Adrenal gland (tissue), 5 donors: ENCODE measurements at regions not wholly inside any gene's neighbourhood (a gene's known extent, or its start where the extent isn't known, plus 50 kb on each side); places are given as distances from the start of the nearest gene placed in this dataset.
"Not testable (repeated sequence)": the region's sequence is repeated elsewhere in the genome, so short reads cannot be mapped to it uniquely, and the experiment has no call there.

Experiments
- POLR2A ChIP-seq, 2 donors: fragments of 450-650 bp; IDR thresholded peaks; one replicate each; pipeline ENCODE4 v1.6.1; 2017; ENCODE audit warnings: antibody characterized with exemption in 2 of 2, mild to moderate bottlenecking in 2 of 2, moderate library complexity in 1 of 2
- TF ChIP-seq, protein P1 (sequence below), 6 experiments: fragments of 450-650 bp in 4 of 6; fragments of 200-600 bp in 2 of 6; sonication (generic) in 1 of 6; IDR thresholded peaks; 1 replicate in 5 of 6; 2 replicates in 1 of 6; pipeline versions ENCODE4 v1.5.1 to v1.8.0; 2016 to 2021; ENCODE audit warnings: antibody characterized with exemption in 6 of 6, mild to moderate bottlenecking in 2 of 6, moderate library complexity in 1 of 6
- donor health status: DM: no; HTN: no; CAD: no.

DNA sequence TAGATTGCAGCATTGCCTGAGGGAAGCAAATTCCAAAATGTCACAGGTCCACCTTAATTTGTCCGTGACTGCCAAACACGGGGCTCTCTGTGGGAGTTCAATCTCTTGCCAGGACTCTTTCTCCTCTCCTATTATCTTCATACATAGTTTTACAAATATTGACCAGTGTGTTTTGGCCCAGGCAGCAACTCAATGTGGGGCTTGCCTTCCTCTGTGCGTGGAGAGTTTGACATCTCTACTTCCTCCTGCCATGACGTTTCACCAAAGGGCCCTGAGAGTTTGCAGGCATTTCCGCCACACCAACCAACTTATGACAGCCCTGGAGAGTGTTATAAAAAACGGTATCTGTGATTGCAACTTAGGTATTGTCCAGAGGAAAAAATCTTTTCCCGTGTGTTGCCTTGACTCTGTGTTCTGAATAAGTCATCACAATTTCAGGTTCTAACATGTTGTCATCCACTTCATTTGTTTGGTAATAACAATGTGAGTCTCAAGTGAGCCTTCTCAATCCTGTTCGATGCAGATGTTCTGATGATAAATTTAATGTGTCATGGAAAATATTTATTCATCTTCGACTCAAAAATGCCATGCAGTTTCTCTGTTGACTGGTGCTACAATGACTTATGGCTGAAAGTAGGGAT lies 106.0 kb downstream of the PWWP3B start:
- TF ChIP-seq, protein P1, sequence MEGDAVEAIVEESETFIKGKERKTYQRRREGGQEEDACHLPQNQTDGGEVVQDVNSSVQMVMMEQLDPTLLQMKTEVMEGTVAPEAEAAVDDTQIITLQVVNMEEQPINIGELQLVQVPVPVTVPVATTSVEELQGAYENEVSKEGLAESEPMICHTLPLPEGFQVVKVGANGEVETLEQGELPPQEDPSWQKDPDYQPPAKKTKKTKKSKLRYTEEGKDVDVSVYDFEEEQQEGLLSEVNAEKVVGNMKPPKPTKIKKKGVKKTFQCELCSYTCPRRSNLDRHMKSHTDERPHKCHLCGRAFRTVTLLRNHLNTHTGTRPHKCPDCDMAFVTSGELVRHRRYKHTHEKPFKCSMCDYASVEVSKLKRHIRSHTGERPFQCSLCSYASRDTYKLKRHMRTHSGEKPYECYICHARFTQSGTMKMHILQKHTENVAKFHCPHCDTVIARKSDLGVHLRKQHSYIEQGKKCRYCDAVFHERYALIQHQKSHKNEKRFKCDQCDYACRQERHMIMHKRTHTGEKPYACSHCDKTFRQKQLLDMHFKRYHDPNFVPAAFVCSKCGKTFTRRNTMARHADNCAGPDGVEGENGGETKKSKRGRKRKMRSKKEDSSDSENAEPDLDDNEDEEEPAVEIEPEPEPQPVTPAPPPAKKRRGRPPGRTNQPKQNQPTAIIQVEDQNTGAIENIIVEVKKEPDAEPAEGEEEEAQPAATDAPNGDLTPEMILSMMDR (IDR thresholded peaks at IDR 0.05) = not testable (repeated sequence)
- TF ChIP-seq POLR2A (IDR thresholded peaks at IDR 0.05) = not testable (repeated sequence)
